ENCODE measurements at regions not wholly inside any gene's neighbourhood (a gene's known extent, or its start where the extent isn't known, plus 50 kb on each side); places are given as distances from the start of the nearest gene placed in this dataset.

- TF ChIP-seq KIAA2018 (CRISPR knock-in tag; IDR thresholded peaks at IDR 0.05; ENCODE audit: borderline replicate concordance) (no peak), FOXP4 (CRISPR knock-in tag; IDR thresholded peaks at IDR 0.05) (peak; percentile 97), DR1 (CRISPR knock-in tag; IDR thresholded peaks at IDR 0.05) (no peak), ZNF724P (CRISPR knock-in tag; IDR thresholded peaks at IDR 0.05; ENCODE audit: borderline replicate concordance) (peak; percentile 90), KLF12 (CRISPR knock-in tag; IDR thresholded peaks at IDR 0.05; ENCODE audit: borderline replicate concordance) (0 out of 2 replicates have a peak, but pooled peaks have one; percentile 17), ZMAT3 (CRISPR knock-in tag; conservative IDR thresholded peaks at IDR 0.05) (peak; percentile 68; the same call in 1 of the 2 replicates), HOXA7 (CRISPR knock-in tag; IDR thresholded peaks at IDR 0.05) (no peak), TGIF2 (CRISPR knock-in tag; IDR thresholded peaks at IDR 0.05) (peak; percentile 38), ASH2L (IDR thresholded peaks at IDR 0.05; ENCODE audit: insufficient read length, low read depth, low read length) (peak; percentile 67), PHF5A (CRISPR knock-in tag; IDR thresholded peaks at IDR 0.05; ENCODE audit: low read depth, unreplicated experiment) (peak; percentile 51), GLI4 (CRISPR knock-in tag; IDR thresholded peaks at IDR 0.05; ENCODE audit: borderline replicate concordance) (peak; percentile 38; the same call in 1 of the 2 replicates), ARHGAP35 (CRISPR knock-in tag; IDR thresholded peaks at IDR 0.05; ENCODE audit: borderline replicate concordance) (no peak; the same call in 1 of the 2 replicates), GPN1 (CRISPR knock-in tag; IDR thresholded peaks at IDR 0.05; ENCODE audit: borderline replicate concordance) (no peak), DMTF1 (CRISPR knock-in tag; IDR thresholded peaks at IDR 0.05) (no peak), RFX1 (IDR thresholded peaks at IDR 0.05) (no peak), ZNF292 (CRISPR knock-in tag; IDR thresholded peaks at IDR 0.05; ENCODE audit: borderline replicate concordance, low read depth) (no peak; the same call in none of the 2 replicates)
These were observed 88.3 kb upstream of the GSE1 start (continued) for GRCh38 chr16:85524630-85525419.
